Fibroblast of peridontal ligament (primary cell): ENCODE measurements at regions not wholly inside any gene's neighbourhood (a gene's known extent, or its start where the extent isn't known, plus 50 kb on each side); places are given as distances from the start of the nearest gene placed in this dataset.
"Not testable (repeated sequence)": the region's sequence is repeated elsewhere in the genome, so short reads cannot be mapped to it uniquely, and the experiment has no call there.

Source experiments
- DNase-seq: peaks from one replicate; pipeline ENCODE4 v3.0.0-alpha.2; 2010; ENCODE audit errors: extremely low read depth

DNA sequence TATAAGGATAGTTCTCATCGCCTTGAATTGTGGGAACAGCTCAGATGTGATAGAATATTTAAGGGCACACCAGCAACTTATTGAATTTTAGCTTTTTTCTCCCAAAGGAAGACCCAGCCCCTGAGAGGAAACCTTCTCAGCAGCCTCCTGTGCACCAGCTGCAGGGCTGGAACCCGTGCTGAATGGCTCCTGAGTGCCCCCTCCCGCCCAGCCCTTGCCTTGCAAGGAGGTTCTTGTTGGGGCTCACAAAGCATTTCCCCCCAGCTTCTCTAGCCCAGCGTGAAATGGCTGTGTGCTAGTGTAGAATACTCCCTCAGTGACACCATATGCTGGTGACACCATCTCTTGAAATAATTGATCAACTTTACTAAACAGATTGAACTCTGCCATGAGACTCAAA lies 1227.4 kb downstream of the TMEM121 start:
- DNase-seq, result not testable (repeated sequence)

DNA sequence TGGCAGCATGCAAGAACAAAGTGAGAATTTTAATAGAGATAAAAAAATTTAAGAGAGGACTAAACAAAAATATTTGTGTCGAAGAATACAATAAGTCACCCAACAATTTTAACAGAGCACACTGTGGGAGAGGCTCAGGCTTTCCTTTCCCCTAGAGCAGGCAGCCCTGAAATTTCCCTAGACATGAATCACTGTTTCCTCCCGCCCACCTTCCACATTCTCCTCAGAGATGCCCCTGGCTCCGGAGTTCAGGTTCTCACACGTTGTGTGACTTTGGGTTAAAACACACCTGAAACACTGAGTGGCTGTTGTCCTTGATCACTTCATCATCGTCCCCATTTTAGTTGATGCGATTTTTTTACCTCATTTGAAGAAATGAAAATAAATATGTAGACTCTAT lies 1231.1 kb downstream of the TMEM121 start:
- not testable (repeated sequence) for DNase-seq

DNA sequence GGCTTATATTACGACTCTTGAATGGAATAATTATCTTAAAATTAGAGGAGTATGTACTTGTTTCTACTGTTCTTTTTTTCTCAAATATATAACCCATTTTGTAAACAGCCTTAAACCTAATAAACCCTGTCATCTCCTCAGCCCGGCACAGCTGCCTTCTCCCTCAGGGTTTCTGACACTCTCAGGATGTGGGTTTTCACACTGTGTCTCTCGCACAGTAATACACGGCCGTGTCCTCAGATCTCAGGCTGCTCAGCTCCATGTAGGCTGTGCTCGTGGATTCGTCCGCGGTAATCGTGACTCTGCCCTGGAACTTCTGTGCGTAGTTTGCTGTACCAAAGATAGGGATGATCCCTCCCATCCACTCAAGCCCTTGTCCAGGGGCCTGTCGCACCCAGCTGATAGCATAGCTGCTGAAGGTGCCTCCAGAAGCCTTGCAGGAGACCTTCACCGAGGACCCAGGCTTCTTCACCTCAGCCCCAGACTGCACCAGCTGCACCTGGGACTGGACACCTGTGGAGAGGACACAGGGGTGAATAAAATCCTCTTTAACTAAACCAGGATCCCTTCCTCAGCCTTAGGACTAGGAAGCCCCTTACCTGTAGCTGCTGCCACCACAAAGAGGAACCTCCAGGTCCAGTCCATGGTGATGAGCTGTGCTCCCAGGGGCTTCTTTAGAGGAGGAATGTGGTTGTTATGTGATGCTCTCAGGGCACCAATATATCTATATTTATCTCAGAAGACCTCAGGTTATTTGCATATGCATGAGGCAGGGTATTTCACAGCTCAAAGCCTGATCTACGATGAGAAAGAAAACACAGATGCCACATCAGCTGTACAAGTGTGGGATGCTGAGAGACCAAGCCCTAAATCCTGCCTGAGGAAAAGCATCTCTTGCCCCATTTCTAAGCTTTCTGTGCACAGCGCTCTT lies 1235.8 kb downstream of the TMEM121 start:
- not testable (repeated sequence) for DNase-seq

DNA sequence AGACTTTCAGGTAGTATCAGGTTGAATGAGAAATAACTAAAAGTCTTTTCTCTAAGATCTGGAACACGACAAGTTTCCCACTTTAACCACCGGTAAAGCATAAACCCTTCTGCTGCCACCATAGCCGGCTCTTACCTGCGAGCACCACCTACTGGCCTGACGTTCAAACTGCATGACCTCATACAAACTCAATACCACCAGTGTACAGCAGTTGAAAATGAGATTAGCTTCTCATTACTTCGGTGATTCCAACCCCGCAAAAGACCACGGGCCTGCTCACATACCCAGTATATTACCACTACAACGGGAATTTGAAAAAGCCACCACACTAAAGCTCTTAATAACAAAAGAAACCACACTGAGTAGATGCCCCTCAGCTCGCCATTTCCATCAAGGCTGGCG lies 1238.6 kb downstream of the TMEM121 start:
- DNase-seq, result peak; percentile 2

DNA sequence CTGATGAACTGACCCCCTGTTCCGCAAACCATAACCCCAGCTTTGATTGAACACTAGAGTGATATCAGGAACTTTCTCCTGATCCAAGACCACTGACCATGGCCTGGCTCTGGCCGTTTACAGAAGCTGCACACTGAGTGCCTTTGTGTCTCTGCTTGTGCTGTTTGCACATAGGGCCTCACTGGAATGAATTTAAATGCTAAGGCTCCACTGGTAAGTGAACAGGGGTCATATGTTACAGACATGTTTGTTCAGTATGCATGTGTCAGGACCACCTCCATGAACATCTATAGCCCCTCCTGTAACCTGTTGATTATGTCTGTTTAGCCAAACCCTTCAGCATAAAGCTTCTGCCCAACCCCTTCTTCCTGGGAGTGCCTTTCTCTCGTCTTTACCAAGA lies 1239.8 kb downstream of the TMEM121 start:
- no peak for DNase-seq

DNA sequence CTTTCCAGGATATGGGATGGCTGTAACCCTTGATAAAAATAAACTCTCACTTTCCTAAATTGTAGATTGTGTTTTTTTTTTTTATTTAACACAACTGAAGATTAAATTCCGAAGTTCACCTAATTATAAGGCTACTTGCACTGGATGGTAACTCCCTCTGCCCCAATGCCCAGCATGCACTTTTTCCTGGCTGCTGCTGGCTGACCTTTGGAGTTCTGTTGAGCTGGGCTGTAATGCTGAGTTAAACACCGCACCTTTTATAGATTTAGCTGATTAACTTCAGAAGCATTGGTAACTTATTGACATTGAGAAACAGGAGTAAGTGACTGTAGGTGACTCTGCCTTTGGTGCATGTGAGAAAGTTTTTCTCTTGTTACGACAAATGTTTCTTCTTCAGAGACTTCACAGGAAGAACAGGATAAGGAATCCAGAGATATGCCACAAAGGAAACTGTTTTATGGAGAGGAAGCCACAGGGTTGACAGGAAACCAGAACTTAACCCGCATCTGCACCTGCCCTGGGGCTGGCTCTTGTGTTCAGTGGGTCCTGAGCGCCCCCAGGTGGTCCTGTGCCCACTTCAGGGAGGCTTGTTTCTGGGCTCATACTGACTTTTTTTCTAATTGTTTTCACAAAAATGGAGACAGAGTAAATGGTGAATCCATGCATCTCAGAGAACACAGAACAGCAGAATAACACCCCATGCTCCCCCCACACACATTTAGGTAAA lies 1240.3 kb downstream of the TMEM121 start:
- not testable (repeated sequence) for DNase-seq

DNA sequence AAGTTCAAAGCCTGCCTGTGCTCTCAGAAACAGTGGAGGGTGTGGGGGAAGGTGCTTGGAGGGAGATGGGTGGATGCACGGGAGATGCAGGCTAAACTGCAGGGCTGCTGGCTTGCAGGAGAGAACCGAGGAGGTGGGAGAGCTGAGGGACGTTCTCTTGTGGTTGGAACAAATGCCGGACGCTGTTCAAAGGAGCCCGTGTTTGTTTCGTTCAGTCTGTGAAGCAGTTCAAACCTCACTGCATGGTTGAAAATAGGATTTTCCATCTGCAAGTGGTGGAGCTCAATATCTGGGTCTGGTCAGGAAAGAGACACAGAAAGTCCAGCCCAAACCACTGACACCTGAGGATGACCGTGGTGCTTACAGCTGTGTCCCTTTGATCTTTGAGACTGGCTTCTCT lies 1241.8 kb downstream of the TMEM121 start:
- not testable (repeated sequence) for DNase-seq

DNA sequence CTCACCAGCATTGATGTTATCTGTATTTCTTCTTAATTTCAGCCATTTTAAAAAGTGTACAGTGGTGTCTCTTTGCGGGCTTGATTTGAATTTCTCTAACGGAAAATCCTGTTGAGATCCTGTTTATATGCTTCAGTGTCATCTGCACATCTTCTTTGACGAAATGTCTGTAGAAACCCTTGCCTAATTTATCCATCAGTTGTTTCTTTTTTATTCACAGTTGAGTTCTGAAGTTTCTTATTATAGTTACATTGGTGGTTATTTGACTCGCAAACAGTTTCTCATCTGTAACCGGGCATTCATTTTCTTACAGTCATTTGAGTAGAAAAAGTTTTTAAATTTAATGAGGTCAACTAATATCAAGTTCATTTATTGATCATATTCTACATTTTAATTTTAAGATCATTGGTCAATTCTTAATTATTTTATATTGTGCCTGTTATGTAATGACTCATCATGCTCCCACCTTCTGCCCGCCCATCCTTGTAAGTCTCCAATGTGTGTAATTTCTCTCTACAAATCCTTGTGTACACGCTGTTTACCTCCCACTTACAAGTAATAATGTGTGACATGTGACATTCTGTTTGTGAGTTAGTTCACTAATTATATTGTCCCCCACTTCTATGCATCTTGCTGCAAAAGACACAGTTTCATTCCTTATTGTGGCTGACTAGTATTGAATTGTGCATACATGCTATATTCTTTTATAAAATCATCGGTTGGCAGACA lies 1242.8 kb downstream of the TMEM121 start:
- DNase-seq, result not testable (repeated sequence)

DNA sequence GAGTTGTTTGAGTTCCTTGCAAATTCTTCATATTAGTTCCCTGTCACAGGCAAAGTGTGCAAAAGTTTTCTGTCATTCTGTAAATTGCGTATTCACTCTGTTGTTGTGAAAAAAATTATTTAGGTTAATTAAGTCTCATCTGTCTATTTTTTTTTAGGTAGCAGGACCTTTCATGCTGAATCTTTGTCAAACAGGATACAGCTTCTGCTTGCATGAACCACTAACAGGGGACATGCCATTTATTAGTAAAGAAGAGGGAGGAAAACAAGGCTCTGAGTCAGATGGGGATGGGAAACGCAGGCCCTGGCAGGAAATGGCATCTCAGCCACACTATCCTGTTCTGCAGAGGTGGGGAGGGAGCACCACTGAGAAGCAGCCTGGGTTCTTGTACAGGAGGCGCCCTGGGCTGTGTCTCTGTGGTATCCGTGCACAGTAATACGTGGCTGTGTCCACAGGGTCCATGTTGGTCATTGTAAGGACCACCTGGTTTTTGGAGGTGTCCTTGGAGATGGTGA lies 1243.8 kb downstream of the TMEM121 start:
- not testable (repeated sequence) for DNase-seq

DNA sequence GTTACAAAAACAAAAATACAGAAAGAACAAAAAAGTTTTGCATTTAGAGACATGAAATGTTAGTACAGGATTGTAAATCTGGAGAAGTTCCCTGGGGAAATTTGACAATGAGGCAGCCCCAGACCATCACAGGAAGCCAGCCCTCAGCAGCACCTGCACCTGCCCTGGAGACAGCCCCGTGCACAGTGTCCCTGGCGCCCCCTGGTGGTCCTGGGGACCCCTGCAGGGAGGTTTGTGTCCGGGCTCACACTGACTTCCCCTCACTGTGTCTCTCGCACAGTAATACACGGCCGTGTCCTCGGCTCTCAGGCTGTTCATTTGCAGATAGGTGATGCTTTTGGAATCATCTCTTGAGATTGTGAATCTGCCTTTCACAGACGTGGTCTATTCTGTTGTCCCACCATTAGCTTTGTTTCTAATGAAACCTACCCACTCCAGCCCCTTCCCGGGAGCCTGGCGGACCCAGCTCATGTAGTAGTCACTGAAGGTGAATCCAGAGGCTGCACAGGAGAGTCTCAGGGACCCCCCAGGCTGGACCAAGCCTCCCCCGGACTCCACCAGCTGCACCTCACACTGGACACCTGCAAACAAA lies 1248.6 kb downstream of the TMEM121 start:
- DNase-seq, result not testable (repeated sequence)

DNA sequence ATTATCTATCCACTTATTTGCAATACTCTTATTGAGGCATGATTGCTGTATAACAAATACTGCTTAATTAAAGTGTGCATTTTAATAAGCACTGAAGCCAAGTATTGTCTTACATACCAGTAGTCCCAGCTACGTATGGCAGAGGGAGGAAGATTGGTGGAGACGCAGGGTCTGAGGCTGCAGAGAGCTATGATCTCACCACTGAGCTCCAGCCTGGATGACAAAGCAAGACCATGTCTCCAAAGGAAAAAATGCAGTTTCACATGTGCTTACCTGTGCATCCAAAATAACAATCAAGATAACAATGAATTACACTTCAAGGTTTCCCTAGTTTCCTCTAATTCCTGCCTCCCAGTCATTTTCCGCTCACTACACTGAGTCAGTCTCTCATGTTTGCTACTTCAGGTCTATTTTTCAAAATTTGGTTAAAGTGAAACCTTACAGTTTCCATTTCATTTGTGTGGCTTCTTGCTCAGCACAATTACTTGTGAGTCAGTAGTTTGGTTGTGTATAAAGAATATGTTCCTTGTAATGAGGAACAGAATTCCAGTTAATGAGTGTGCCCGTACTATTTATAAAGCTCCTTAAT lies 1250.1 kb downstream of the TMEM121 start:
- no peak for DNase-seq

DNA sequence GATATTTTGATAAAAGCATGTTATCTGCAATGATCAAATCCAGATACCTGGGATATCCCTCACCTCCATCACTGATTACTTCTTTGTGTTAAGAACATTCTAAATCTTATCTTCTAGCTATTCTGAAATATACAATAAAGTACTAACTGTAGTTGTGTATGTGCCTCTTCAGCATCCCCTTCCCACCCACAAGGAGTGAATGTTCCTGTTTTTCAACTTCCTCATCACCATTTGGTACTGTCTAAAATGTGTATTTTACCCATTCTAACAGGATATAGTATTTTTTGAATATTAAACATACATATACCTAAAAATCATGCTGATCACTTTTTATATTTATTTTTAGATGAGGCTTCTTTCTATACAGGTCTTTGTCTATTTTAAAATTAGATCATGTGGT lies 1252.6 kb downstream of the TMEM121 start:
- no peak for DNase-seq

DNA sequence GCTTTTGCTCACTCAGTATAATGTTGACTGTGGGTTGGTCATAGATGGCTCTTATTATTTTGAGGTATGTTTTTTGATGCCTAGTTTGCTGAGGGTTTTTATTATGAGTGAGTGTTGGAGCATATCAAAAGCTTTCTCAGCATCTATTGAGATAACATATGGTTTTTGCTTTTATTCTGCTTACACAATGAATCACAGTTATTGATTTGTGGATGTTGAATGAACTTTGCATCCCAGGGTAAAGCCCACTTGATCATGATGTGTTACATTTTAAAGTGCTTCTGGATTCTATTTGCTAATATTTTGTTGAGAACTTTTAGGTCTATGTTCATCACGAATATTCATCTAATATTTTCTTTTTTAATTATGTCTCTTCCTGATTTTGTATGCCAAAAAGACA lies 1260.3 kb downstream of the TMEM121 start:
- no peak for DNase-seq

DNA sequence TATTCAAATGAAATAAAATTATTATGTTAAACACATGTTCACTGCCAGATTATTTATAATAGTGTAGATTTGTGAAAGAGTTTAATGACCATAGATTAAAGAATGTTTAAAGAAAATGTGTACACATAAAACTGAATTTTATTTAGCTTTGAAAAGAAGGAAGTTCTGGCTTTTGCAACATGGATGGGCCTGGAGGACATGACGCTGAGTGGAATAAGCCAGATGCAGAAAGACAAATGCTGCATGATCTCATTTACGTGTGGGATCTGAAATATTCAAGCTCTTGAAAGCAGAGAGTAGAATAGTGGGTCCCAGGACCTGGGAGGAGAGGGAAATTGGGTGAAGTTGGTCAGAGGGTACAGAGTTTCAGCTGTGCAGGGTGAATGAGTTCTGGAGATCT lies 1261.2 kb downstream of the TMEM121 start:
- DNase-seq, result no peak

DNA sequence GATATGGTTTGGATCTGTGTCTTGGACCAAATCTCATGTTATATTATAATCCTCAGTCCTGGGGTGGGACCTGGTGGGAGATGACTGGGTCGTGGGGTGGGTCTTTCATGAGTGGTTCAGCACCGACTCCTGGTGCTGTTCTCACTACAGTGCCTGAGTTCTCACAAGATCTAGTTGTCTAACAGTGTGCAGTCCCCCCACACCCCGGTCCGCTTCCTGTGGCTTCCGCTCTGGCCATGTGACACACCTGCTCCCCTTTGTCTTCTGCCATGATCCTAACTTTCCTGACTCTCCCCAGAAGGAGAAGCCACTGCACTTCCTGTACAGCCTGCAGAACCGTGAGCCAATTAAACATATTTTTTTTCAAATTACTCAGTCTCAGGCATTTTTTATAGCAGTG lies 1262.2 kb downstream of the TMEM121 start:
- no peak for DNase-seq

DNA sequence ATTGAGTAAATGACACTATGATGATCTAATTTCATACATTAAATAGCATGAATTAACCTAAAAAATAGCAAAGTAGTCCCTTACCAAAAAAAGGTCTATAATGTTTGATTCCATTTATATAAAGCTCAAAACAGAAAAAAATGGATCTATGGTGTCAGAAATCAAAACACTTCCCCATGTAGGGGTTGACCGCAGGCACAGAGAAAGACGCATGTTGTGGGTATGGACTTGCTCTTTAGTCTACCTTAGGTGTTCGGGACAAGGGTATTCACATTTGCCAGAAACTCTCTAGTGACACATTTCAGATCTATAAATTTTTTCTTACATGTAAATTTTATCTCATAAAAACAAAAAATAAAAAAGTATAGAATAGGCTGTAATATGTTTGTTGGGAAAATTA lies 1262.9 kb downstream of the TMEM121 start:
- DNase-seq, result no peak

DNA sequence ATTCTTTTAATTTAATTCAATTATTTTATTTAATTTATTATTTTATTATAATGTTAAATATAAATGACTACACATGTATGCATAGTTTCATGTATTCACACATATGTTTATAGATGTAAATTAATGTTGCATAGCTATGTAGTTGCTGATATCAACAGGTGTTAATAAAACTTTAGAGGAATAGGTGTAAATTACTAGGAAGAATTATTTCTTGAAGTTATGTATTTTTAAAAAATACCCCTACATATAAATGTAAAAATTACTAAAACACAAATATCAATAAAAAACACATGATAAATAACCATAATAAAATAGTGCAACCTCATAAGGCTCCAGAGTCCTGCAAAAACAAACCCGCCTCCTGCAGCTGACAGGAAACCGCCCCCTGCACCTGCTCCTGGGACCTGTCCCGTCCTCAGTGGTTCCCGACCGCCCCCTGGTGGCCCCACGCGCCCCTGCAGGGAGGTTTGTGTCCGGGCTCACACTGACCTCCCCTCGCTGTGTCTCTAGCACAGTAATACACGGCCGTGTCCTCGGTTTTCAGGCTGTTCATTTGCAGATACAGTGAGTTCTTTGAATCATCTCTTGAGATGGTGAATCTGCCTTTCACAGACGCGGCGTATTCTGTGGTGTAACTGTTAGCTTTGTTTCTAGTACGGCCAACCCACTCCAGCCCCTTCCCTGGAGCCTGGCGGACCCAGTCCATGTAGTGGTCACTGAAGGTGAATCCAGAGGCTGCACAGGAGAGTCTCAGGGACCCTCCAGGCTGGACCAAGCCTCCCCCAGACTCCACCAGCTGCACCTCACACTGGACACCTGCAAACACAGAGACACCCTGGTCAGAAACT lies 1264.0 kb downstream of the TMEM121 start:
- no peak for DNase-seq

DNA sequence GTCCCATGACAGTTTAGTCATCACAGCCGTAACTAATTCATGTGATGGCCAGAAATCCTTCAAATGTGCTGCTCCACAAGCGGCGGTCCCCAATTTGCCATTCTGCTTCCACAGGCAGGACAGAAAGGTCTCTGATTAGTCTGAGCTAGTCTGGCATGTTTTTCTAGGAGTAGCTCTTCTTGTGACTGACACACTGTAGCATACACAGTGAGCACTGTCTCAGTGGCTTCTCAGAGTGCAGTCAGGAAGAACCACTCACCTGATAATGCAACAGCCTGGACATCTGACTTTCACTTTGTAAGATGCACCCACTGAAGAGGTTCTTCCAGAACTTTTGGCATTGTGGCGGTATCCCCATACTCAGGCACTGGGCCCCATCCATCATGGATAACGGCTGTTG lies 1266.2 kb downstream of the TMEM121 start:
- DNase-seq, result no peak

DNA sequence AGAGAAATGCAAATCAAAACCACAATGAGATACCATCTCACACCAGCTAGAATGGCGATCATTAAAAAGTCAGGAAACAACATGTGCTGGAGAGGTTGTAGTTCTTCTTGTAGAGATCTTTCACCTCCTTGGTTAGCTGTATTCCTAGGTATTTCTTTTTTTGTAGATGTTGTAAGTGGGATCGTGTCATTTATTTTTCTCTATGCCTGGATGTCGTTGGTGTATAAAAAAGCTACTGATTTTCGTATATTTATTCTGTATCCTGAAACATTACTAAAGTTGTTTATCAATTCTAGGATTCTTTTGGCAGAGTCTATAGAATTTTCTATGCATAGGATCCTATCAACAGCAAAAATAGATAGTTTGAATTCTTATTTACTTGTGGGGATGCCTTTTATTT lies 1271.8 kb downstream of the TMEM121 start:
- not testable (repeated sequence) for DNase-seq
